NCI-H2227 treated with DMSO at 0.1 percent for 48 hours (cell line): ENCODE measurements at regions not wholly inside any gene's neighbourhood (a gene's known extent, or its start where the extent isn't known, plus 50 kb on each side); places are given as distances from the start of the nearest gene placed in this dataset.
"Not testable (repeated sequence)": the region's sequence is repeated elsewhere in the genome, so short reads cannot be mapped to it uniquely, and the experiment has no call there.

Experiments
- DNase-seq: peaks from one replicate; lab custom pipeline; 2025; lab: John Stamatoyannopoulos, UW

DNA sequence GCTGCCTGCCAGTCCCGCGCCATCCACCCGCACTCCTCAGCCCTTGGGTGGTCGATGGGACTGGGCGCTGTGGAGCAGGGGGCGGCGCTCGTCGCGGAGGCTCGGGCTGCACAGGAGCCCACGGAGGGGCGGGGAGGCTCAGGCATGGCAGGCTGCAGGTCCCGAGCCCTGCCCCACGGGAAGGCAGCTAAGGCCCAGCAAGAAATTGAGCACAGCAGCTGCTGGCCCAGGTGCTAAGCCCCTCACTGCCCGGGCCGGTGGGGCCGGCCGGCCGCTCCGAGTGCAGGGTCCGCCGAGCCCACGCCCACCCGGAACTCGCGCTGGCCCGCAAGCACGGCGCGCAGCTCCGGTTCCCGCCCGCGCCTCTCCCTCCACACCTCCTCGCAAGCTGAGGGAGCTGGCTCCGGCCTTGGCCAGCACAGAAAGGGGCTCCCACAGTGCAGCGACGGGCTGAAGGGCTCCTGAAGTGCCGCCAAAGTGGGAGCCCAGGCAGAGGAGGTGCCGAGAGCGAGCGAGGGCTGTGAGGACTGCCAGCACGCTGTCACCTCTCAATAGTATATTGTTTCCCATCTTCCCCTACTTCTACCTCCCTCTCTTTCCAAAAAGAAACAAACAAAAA is 219.6 kb downstream of the BAMBI start:
- not testable (repeated sequence) for DNase-seq

DNA sequence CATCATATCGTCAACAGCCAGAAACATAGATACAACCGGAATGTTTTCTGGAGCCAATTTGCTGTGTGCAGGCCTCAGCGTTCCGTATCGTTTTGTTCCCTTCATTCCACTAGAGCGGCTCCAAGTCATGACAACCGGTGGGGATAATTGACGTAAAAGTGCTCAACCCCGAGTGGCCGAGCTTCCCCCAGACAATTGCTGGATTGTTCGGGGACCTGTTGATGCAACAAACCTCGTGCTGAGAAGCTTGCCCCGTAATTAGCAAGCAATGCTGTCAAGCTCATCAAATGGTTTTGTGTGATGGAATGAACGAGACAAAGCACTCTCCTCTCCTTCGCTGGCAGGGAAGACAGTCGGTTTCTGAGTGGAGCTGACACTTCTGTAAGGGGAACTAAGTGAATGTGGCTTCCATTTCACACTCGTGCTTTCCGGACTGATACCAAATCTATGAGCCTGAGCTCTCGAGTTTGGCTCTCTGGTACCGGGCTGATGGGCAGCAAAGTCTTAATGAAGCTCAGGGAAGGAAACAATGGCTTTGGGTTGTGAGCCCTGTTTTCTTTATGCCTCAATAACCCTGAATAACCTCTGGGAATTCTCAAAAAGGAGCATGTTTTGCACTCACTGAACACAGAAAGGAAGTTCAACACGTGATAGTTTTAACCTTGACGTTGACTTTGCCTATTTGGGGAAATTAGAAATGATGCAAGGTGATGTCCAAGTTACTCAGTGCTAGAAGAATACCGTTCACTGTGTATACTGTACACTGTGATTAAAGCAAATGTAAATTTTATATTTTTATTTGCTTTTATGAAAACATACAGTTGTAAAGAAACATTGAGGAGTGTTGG is 220.5 kb downstream of the BAMBI start:
- no peak for DNase-seq

DNA sequence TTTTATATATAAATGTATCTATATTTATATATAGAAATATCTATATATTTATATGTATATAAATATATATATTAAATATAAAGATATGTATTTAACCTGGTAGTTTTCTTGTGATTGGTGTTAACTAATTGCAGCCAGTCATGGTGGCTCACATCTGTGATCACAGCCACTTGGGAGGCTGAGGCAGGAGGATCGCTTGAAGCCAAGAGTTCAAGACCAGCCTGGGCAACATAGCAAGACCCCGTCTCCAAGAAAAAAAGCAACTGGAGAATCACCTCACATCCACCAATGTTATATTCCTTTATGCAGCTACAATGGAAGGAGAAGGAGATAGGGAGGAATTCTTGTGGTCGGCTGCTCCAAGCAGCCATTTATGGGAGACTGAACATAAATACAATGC is 224.9 kb downstream of the BAMBI start:
- DNase-seq = no peak

DNA sequence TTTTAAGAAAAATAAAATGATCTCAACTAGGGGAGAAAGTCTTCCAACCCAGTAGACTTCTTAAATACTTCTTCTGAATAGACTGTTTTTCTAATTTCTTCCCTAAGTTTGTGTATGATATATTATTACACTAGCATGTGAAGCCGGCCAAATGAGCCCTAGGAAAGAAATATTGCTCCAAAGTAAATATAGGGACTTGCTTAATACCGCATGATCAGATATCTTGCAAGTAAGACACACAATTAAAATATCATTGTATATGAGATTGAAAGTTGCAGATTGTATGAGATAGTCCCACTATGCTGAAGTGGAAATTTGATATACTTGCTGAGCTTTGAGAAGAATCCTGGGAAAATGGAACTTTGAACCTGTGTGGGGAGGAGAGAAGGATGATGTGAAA is 225.7 kb downstream of the BAMBI start:
- no peak for DNase-seq

DNA sequence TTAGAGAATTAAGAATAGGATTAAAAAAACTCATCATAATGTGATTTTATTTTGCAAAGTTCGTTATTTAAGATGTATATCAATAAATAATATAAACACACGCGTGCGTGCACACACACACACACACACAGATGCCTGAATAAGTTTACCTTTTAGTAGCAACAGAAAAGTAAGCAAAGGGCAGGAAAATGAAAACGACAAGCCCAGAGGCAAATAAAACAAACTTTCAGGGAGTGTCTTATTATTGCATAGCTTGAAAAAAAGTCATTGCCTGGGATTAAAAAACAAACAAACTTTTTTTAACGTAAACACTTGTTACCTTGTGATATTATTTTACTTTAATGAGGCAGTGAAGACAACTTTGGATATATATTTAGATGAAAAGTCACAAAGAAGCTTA is 226.4 kb downstream of the BAMBI start:
- no peak for DNase-seq

DNA sequence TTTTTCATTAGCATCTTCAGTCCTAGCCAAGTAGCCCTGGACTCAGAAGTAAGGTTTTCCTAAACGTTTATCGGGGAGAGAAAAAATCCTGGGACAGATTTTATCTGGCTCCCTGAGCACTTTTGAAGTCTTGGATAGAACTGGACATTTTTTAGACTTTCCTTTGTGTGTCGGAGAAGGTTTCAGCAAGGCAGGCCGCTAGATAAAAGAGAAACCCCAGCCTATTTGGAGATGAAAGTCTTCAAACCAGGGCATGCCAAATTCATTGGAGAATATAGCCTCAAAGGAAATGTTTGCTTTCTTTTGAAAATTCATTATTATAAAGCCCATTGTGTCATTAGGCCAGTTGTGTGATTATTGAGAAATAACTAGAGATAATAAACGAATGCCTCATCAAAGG is 228.1 kb downstream of the BAMBI start:
- DNase-seq = no peak

DNA sequence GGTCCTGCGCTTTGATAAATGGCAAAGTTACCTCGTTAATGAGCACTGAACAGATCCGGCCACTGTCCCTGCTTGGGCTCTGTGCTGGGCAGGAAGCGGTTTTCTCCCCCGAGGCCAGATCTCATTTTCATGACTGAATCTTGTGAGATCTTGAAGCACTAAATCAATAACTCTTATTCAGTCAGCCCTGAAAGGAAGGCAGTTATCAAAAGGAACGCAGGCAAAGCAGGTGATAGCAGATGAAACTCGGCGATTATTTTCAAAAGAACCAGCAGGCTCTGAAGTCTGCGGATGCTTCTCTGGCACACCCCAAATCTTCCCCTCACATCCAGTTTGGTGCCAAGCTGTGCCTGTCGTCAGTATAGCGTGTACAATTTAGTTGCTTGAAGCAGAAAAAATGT is 228.7 kb downstream of the BAMBI start:
- DNase-seq = no peak

DNA sequence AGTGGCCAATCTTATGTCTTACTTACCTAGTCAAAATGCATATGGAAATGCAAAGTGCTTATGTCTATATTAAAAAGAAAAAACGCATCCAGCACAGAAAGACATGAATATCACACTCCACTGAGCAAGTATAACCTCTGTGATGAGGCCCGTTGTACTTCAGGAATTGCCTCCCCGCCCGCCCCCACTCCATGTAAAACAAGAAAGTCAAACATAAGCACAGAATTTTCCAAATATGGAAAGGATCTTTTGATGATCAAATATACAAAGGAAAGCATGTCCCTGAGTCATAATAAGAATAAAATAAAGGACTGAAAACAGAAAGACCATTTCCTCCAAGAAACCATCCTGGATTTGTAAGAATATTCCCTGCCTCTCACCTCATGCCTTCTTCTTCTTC is 229.1 kb downstream of the BAMBI start:
- no peak for DNase-seq

DNA sequence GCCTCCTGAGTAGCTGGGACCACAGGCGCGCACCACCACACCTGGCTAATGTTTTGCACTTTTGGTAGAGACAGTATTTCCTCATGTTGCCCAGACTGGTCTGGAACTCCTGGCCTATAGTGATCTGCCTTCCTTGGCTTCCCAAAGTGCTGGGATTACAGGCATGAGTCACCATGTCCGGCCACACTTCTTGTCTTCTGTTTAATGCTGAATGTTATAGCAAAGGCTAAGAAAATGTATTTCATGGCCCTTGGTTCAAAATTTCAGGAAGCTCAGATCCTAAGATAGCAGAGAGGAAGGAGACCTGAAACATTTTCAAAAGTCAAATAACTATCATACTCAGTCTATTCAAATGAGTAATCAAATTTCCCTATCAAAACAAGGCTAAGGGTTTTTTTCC is 229.6 kb downstream of the BAMBI start:
- DNase-seq = no peak

DNA sequence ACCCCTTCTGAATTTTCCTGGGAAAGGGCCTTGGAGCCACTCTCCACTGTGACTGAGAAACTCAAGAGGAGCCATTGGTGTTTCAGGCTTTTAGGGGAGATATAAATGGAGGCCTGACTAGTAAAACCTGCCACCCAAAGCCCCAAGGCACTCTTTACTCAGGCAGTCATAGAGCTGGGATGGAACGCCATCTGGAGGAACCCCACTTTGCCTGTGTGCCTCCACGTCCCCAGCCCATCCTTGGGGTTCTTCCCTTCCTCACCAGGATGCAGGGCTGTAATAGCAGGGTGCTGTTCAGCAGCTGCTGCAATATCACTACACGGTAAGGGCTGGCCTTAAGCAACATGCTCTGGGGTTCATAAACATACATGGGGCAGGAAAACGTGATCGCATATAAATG is 232.6 kb downstream of the BAMBI start:
- no peak for DNase-seq

DNA sequence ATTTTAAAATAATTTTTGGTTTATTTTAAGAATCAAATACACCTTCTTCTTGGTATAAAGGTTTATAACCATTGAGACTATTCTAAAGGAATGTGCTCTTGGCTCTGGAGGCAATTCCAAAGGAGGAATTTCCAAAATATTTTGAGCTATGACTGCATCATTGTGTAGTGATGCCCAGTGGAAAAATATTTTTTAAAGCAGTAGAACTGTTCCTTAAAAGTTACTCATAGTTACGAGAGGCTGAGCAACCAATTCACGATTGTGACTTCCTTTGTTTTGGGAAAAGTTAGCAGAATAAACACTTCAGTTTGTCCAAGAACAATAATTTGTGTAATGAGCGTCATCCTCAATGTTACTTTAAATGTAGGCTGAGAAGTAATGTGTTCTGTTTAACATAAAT is 233.6 kb downstream of the BAMBI start:
- DNase-seq = no peak

DNA sequence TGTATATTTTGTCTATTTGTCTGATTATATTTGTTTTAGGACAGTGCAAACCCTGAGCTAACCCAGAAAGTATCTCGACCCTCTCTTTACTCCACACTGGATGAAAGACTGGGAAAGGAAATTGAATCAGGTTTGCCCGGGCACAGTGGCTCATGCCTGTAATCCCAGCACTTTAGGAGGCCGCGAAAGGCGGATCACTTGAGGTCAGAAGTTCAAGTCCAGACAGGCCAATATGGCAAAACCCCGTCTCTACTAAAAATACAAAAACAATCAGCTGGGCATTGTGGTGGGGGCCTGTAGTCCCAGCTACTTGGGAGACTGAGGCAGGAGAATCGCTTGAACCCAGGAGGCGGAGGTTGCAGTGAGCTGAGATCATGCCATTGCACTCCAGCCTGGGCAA is 234.2 kb downstream of the BAMBI start:
- not testable (repeated sequence) for DNase-seq

DNA sequence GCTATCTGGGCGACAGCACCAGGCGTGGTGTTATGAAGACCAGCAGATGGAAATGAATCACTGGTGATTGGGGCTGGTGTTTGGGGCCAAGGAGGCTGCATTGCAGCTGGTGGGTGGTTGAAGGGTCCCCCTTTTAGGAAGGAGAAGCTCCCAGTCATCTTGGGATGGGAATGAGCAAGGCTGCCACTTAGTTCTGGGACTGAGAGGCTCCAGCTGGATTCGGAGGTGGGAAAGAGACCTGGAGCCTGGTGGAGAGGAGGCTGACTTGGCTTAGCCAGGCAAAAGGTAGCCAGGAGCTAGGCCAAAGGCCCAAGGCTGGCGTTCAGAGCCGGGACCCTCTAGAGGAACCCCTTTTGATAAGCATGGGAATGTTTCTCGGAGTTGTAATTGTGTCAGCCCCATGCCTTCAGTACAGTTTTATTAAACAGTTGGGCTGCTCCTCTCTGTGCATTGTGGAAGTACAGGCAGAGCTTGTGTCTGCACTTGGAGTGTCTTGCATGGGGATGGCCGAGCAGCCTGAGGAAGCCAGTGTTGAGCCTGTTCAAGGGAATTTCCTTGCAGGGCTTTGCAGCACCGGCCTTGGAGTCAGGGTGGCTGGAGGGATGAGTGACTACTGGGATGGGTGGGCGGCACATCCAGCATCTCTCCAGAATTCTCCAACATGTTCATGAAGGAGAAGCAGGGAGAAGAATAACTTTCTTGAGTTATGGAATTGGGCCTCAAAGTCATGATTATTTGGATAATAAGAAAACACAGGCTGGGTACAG is 234.9 kb downstream of the BAMBI start:
- DNase-seq = no peak

DNA sequence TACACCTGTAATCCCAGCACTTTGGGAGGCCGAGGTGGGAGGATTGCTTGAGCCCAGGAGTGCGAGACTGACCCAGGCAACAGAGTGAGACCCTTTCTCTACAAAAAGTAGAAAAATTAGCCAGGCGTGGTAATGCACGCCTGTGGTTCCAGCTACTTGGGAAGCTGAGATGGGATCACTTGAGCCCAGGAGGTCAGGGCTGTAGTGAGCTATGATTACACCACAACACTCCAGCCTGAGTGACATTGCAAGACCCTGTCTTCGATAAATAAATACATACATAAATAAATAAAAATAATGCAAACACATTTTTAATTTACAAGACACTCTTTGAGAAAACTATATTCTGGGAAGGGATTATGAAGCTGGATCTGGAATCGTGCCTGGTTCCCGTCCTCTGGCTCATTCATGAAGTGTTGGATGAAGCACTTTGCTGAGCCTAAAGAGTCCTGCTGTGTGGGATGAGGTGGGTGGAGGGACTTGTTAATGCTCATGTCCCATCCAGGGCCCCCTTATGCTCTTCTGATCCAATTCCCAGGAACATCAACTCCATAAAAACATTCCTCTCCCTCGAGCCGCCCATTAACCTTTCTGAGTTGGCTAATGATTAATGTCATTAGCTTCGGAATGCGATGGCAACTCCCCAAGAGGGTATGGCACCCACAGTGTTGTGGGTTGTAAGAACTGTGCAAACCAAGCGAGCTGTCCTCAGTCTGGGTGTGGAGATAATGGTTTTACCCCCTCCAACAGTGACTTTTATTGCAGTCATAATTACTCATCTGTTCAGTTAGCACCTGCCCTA is 236.3 kb downstream of the BAMBI start:
- no peak for DNase-seq

DNA sequence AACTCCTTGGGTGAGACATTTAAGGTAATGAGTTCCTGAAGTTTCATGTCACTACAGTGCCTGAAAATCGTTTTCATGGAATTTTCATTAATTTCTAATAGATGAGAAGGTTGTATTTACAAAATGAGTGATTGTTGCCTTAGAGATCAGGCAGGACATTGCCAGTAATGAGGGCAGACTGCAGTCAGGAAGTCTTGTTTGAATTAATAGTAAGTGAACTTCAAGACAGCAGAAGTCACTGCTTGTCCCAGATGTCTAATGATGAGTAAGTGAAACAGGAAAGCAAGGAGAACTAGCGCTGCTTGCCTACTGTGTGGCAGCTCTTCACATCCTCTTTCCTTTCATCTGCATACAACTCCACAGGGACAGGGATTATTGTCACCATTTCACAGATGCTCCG is 237.4 kb downstream of the BAMBI start:
- DNase-seq = no peak

DNA sequence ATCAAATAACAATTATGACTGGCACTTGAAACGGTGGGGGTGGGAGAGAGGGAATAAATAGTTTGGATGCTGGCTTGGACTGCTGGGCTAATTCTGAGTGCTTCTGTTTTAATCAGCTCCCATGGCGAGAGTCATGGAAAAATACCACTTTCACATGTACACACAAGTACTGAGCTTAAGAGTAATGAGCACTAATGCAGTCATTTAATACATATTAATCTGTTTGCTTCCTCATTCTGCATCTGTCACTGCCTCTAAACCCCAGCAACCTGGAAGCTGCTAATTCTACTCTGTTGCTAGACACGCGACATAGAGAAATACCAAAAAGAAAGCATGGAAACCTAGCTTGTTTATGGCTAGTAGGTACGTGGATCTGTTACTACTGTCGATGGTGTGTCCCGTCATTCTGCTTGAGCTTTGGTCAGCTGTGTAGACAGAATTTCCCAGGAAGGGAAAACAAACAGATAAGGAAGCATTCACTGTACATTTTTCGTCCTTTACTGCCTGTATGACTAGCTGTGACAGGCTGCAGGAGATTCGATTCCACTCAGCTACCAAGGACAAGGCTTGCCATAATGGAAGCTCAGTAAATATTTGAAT is 238.8 kb downstream of the BAMBI start:
- no peak for DNase-seq

DNA sequence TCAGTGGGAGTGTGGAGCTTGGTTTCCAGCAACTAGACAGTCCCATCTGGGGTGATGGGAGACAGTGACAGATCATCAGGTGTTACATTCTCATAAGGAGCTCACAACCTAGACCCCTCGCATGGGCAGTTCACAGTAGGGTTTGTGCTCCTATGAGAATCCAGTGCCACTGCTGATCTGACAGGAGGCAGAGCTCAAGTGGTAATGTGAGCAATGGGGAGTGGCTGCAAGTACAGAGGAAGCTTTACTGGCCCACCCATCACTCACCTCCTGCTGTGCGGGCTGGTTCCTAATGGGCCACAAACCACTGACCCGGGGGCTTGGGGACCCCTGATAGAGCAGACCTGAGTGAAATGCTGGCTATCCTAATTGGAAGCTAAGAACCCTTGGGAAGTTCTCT is 242.8 kb downstream of the BAMBI start:
- DNase-seq = no peak

DNA sequence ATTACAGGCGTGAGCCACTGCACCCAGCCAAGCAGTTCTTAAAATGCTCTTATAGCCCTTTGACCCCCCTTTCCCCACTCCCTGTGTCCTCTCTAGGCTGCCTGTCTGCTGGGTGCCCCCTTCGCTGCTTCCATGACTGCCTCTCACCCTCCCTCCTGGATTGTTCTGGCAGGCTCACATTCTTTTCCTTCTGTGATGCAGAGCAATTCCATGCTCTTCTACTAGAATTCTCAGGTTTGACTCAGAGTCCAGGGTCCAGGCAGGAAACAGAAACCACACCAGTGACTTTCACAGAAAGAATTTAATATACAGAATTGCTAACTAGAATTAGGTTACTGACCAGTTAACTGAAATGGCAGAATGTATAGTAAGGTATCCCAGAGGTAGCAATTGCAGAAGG is 244.8 kb downstream of the BAMBI start:
- DNase-seq = no peak

DNA sequence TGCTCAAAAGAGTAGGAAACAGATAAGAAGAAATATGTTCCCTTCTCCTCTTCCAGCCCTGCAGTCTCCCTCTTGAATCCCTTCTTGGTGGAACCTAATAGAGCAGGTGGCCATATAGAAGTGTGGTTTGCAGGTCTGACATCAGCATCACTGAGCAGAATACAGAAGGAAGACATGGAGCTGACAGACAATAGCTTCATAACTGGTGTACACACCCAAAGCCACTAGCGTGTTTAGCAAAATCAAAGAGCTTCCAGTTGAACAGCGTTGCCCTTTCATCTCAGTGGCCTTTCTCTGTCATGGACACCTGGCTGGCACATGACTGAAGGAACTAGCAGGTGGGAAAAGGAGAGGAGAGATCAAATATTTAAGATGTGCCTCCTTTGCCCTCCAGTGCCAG is 245.5 kb downstream of the BAMBI start:
- DNase-seq = no peak

DNA sequence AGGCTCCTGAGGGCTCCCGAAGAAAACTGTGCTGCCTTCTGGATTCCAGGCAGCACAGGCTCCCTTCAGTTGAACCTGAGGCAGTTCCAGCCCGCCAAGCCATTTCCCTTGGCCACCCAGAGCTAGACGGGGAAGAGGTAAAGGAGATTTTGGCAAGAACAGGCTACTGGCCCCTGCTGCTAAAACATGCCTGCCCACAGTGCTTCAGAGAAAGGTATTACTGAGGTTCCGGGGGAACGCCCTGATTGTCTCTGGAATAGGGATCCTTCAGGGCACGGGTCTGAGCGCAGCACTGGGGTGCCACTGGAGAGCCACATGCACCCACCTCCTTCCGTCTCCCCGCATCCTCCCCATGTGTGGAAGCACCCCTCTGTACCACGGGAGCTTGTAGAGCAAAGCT is 247.4 kb downstream of the BAMBI start:
- no peak for DNase-seq

DNA sequence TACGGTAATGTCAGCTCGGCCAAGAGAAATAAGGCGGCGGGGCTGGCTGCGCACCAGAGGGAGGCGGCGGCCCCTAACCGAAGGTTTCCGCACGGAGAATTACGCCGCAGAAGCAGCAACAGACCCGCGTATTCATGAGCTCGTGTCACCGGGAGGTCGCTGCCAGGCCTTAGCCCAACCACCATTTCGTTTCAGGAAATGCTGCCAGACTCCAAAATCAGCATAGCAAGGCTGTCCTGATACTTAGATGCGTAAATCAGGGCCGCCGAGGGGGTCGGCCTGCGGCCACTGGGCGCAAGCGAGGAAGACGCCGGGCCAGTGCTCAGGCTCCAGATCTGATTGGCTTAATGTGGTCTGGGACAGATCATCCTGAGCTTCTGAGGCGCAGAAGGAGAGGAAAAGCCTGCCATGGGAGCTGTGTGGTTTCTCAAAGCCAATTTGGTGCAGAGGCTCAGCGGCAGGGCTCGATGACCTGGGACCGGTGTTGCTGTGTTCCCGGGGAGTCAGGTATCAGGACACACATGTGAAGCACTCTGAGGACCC is 247.9 kb downstream of the BAMBI start:
- no peak for DNase-seq

DNA sequence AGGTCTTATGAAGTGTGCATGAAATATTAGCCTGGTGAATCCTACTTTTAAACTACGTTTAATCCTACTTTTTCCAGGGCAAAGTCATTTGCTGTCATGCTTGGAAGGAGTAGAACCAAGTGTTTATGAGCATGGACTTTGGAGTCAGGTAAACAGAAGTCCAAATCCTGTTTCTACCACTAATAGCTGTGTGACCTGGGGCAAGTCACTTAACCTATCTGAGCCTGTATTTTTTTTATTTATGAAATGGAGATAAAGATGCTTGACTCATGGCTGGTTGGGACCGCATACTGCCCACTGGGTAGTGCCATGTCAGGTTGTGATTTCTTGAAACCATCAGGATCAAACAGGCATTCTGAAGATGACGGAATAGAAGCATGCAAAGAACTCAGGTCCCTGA is 249.6 kb downstream of the BAMBI start:
- no peak for DNase-seq
